GM21447 (cell line): ENCODE measurements at regions not wholly inside any gene's neighbourhood (a gene's known extent, or its start where the extent isn't known, plus 50 kb on each side); places are given as distances from the start of the nearest gene placed in this dataset.

Source experiments
- ATAC-seq: cut with Tn5 transposase; IDR thresholded peaks from one replicate; pipeline ENCODE4 v1.9.1; 2021; ENCODE audit not compliant: unreplicated experiment

GRCh38 chr6:16078064-16078463 lies 50.8 kb upstream of the MYLIP start:
- ATAC-seq: peak; percentile 90

- ATAC-seq: no peak
Observed at GRCh38 chr6:16069671-16070070, 59.2 kb upstream of the MYLIP start.

- ATAC-seq: no peak
Observed at GRCh38 chr6:16069222-16069621, 59.7 kb upstream of the MYLIP start.

GRCh38 chr6:16067568-16067967 lies 61.3 kb upstream of the MYLIP start:
- no peak for ATAC-seq

- no peak for ATAC-seq
Observed at GRCh38 chr6:16064671-16065072, 64.2 kb upstream of the MYLIP start.

- no peak for ATAC-seq
Observed at GRCh38 chr6:16063580-16063979, 65.3 kb upstream of the MYLIP start.

- no peak for ATAC-seq
Observed at GRCh38 chr6:16061818-16062217, 67.1 kb upstream of the MYLIP start.

GRCh38 chr6:16060039-16060438 lies 68.8 kb upstream of the MYLIP start:
- ATAC-seq: no peak

- ATAC-seq: no peak
Observed at GRCh38 chr6:16059496-16059895, 69.4 kb upstream of the MYLIP start.

GRCh38 chr6:16058929-16059345 lies 69.9 kb upstream of the MYLIP start:
- ATAC-seq: no peak

GRCh38 chr6:16058201-16058928 lies 70.5 kb upstream of the MYLIP start:
- no peak for ATAC-seq

GRCh38 chr6:16057446-16057845 lies 71.4 kb upstream of the MYLIP start:
- no peak for ATAC-seq

GRCh38 chr6:16056263-16056870 lies 72.5 kb upstream of the MYLIP start:
- ATAC-seq: no peak

GRCh38 chr6:16055852-16056251 lies 73.0 kb upstream of the MYLIP start:
- no peak for ATAC-seq

- no peak for ATAC-seq
Observed at GRCh38 chr6:16049168-16049567, 79.7 kb upstream of the MYLIP start.

GRCh38 chr6:16048221-16048620 lies 80.7 kb upstream of the MYLIP start:
- no peak for ATAC-seq

GRCh38 chr6:16047435-16047990 lies 81.4 kb upstream of the MYLIP start:
- ATAC-seq: no peak

- ATAC-seq: no peak
Observed at GRCh38 chr6:16045238-16045637, 83.6 kb upstream of the MYLIP start.

GRCh38 chr6:16044211-16044643 lies 84.7 kb upstream of the MYLIP start:
- no peak for ATAC-seq

GRCh38 chr6:16043171-16044135 lies 85.4 kb upstream of the MYLIP start:
- peak; percentile 76 for ATAC-seq

GRCh38 chr6:16042751-16043150 lies 86.1 kb upstream of the MYLIP start:
- ATAC-seq: no peak
